HG03135 (cell line): ENCODE measurements at regions not wholly inside any gene's neighbourhood (a gene's known extent, or its start where the extent isn't known, plus 50 kb on each side); places are given as distances from the start of the nearest gene placed in this dataset.

Source experiments
- ATAC-seq: cut with Tn5 transposase; IDR thresholded peaks from one replicate; pipeline ENCODE4 v1.9.1; 2021; ENCODE audit warnings: mild to moderate bottlenecking, moderate library complexity; ENCODE audit not compliant: unreplicated experiment

- no peak for ATAC-seq
Observed at GRCh38 chr13:99862244-99862643, 109.3 kb downstream of the ZIC5 start.

- no peak for ATAC-seq
Observed at GRCh38 chr13:99861771-99862170, 109.8 kb downstream of the ZIC5 start.

- no peak for ATAC-seq
Observed at GRCh38 chr13:99860745-99861144, 110.8 kb downstream of the ZIC5 start.

DNA sequence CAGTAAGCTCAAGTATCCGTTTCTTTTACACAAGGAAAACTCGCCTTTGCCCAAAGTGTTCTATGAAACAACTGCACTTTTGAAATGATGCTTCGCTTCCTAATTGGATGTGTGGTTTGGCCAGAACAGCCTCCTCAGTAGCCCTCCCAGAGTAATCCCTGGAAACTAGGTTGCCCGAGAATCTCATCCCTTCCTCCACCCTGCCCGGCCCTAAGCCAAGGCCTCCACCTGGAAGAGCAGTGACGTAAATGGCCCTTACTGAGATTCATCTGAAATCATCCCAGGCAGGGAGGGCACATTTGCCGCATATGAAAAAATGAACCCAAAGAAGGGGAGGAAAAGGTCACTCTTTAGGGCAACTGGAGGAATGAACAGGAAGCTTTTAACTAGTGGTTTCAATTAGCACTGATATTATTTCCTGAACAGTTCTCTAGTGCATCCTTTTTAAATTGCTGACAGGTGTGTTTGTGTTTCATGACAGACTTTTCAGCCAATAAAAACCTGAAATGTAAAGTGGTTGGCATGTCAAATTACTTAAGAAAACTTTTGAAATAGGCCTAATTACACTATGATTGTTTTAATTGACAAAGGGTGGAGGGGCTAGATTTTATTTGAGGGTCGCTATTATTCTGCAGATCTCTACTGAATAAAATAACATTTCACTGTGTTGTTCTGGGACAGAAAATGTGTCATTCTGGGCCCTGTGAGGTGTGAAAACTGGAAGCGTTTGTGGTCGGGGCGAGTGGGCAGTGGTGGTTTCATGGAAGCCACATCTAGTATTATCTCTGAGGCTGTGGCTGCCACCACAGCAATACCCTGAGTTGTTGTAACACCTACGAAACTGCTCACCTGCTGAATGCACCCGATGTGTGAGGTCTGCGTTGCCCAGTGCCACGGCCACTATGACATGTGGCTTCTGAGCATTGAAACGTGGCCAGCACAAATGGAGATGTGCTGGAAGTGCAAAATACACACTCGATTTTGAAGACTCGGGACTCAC lies 112.1 kb downstream of the ZIC5 start:
- no peak for ATAC-seq

GRCh38 chr13:99857738-99858137 lies 113.8 kb downstream of the ZIC5 start:
- no peak for ATAC-seq

GRCh38 chr13:99855526-99856420 lies 115.8 kb downstream of the ZIC5 start:
- ATAC-seq = no peak

DNA sequence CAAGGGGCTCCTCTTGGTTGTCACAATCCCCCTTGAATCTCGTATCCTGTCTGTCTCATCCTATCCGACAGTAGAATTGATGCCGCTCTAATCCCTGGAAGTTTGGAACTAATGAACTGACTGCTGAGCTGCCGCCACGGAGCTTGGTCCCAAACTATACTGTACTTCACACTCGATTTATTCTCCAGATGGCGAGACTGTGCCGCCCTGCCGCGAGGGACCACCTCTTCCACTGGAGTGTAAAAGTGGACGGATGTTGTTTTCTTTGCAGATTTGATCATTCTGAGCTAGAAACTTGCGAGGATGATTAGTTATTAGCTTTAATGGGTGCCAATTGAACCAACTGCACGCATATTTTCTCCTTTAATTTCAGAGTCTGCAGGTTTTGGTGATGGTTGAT lies 117.2 kb downstream of the ZIC5 start:
- no peak for ATAC-seq

DNA sequence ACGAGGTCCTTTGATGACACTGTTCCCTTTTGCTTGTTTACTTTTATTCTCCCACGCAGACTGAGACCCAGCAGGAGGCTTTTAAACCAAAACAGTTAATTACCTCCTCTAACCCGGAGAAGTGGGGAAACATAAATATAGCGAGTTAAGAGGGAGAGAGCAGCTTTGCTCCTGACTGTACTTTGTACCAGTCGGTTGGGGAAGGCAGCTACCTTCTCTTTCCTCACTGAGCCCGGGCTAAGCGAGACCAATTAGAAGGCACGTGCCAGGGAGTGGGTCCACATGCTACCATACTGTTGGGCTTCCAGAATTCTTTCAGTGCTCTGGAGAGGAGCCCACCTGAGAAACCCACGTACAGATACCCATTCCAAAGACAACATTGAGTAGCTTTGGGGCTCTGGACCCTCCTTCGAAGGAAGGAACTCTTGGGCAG lies 124.2 kb downstream of the ZIC5 start:
- ATAC-seq = no peak

DNA sequence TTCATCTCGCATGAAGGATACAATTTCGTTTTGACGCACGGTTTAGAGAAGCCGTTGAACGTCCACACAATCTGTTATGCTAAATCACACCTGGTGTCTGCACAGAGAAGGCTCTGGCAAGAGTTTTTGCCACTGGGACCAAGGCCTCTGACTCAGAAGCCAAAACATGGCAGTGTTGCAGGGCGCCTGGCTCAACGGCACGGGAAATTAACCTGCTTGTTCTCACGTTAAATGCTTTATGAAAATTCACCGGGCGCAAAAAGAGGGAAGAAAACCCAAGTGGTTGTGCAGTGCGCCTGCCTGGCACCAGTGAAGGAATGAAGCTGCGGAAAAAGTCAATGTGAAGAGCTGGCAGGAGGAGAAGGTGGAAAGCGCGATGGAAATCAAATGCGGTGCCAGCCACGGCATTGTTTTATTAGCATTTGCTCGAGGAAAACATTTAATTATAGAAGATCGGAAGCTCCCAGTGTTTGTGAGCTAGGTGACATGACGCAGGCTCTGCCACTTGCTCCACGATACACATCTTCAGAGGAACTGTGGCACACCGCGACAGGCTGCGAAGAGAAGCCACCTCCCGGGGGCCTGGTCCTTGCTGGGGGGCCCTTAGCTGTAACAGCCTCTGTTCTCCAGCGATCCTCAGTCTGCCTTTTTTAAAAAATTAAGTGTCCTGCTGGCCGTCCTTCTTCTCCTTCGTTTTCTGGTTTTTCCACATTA lies 126.2 kb downstream of the ZIC5 start:
- ATAC-seq = no peak

DNA sequence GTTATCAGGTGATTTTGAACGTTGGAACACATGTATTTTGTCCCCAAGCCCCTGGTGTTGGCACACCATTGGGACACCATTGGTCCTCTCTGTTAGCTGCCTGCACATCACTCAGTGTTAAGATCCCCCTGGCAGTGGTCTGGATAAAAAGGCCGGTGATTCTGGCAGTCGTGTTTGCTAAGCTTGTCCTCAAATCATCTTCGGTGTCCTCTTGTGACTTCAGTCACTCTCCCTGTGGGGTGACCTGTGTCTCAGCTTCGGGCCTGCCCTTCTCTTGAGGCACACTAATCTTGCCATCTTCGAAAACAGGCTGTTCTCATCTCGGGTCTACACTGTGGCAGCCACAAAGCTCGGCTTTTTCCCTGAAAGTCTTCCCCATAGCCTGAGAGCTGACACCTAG lies 127.1 kb downstream of the ZIC5 start:
- no peak for ATAC-seq

- no peak for ATAC-seq
Observed at GRCh38 chr13:99843872-99844271, 127.7 kb downstream of the ZIC5 start.

DNA sequence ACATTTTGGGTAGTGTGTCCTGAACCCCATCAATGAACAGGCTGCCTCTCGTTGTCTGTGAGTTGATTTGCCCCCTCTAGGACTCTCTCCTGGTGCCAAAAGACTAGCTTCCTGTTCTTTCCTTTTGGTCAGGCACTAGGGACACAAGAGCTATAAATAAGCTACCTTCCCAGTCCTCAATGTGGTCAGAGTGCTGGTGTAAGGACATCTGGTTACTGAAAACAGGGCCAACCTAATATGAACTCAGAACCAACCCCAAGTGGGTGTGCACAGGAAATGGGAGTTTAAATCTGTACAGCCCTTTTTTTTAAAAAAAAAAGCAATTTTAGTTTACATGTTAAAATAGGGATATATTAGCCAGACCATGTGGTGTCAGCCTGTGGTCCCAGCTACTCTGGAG lies 129.2 kb downstream of the ZIC5 start:
- no peak for ATAC-seq

- ATAC-seq = no peak
Observed at GRCh38 chr13:99836291-99836690, 135.3 kb downstream of the ZIC5 start.

GRCh38 chr13:99835442-99835841 lies 136.1 kb downstream of the ZIC5 start:
- ATAC-seq = no peak

DNA sequence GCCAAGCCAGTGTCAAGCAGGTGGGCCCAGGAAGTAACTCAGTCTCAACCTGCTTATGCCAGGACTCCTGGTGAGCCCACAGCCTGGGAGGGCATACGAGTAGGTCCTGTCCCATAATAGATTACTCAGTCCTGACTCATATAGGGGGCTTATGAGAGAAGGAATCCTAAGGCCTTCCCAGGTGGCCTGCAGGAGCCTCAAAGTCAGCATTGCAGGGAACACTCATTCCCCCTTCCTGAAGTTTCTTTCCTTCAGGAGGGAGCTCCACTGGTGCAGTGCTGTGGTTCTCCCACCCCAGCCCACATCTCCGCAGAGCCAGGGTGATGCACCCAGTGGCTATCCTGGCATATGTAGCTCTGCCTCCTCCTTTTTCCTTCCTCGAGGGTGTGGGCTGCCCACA lies 137.3 kb downstream of the ZIC5 start:
- ATAC-seq = no peak

- no peak for ATAC-seq
Observed at GRCh38 chr13:99832347-99832746, 139.2 kb downstream of the ZIC5 start.

DNA sequence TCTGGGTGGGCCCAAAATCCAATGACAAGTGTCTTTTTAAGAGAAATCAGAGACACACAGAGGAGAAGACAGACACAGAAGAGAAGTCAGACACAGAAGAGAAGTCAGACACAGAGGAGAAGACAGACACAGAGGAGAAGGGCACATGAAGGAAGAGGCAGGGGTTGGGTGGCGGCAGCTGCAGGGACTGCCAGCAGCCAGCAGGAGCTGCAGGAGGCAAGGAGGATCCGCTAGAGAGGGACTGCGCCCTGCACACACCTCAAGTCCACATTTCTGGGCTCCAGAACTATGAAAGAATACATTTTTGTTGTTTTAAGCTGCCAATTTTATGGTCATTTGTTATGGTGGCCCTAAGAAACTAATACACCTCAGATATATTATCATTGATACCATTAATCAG lies 140.6 kb downstream of the ZIC5 start:
- no peak for ATAC-seq

GRCh38 chr13:99829593-99830239 lies 141.9 kb downstream of the ZIC5 start:
- no peak for ATAC-seq

DNA sequence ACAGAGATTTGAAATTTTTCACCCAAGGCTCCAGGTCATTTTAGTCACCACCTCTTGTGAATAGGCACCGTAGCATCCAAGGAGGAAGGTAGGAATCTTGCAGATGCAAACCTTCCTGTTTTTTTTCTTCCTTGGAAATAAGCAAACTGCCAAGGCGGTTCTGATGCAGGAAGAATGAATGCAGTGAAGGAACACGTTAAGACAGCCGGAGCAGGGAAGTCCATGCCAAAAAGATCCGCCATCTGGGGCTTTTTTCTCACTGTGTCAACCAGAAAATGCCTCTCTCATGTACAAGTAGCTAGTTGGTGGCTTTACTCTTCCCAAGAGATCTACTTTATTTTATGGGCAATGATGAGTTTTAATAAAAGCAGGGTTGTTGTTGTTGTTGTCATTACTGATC lies 142.4 kb downstream of the ZIC5 start:
- no peak for ATAC-seq

- ATAC-seq = no peak
Observed at GRCh38 chr13:99828735-99829134, 142.8 kb downstream of the ZIC5 start.

- ATAC-seq = no peak
Observed at GRCh38 chr13:99828123-99828522, 143.4 kb downstream of the ZIC5 start.
